H1 (cell line): ENCODE measurements at regions not wholly inside any gene's neighbourhood (a gene's known extent, or its start where the extent isn't known, plus 50 kb on each side); places are given as distances from the start of the nearest gene placed in this dataset.

Experiments used
- CBX5 ChIP-seq: fragments of 300-800, 300-1000 bp; sonication (generic); IDR thresholded peaks from 2 replicates; pipeline ENCODE4 v1.7.1; 2016; ENCODE audit warnings: antibody characterized with exemption, low read length, low read depth
- CEBPB ChIP-seq: IDR thresholded peaks from 2 replicates; pipeline ENCODE4 v1.6.1; 2012; ENCODE audit warnings: low read depth, low read length
- CTCF ChIP-seq, 3 experiments: IDR thresholded peaks; 1 replicate in 2 of 3; 2 replicates in 1 of 3; pipeline versions ENCODE4 v1.5.1 to v1.6.1; 2011; ENCODE audit warnings: low read length in 3 of 3, mild to moderate bottlenecking in 3 of 3, inconsistent platforms in 2 of 3, low read depth in 1 of 3, moderate library complexity in 1 of 3; ENCODE audit not compliant: insufficient read depth in 1 of 3; ENCODE audit errors: control extremely low read depth in 1 of 3
- EP300 ChIP-seq, 2 experiments: IDR thresholded peaks; 1 replicate in 1 of 2; 2 replicates in 1 of 2; pipeline ENCODE4 v1.6.1; 2011 to 2012; ENCODE audit warnings: low read depth in 2 of 2, low read length in 2 of 2, mild to moderate bottlenecking in 2 of 2, borderline replicate concordance in 1 of 2, inconsistent platforms in 1 of 2, moderate library complexity in 1 of 2
- MAX ChIP-seq: IDR thresholded peaks from 2 replicates; pipeline ENCODE4 v1.6.1; 2012; ENCODE audit warnings: inconsistent platforms
- NANOG ChIP-seq: IDR thresholded peaks from 2 replicates; pipeline ENCODE4 v1.6.1; 2011; ENCODE audit warnings: low read length, low read depth, mild to moderate bottlenecking, inconsistent platforms; ENCODE audit not compliant: insufficient read depth, poor library complexity, severe bottlenecking
- NRF1 ChIP-seq: IDR thresholded peaks from 2 replicates; pipeline ENCODE4 v1.6.1; 2011; ENCODE audit warnings: mild to moderate bottlenecking, low read depth, low read length, improper control_type of control experiment
- POLR2AphosphoS5 ChIP-seq: IDR thresholded peaks from 2 replicates; pipeline ENCODE4 v1.6.1; 2011; ENCODE audit warnings: low read depth, low read length
- RFX5 ChIP-seq: IDR thresholded peaks from 2 replicates; pipeline ENCODE4 v1.6.1; 2011; ENCODE audit warnings: low read depth, low read length, improper control_type of control experiment, borderline replicate concordance
- SIX5 ChIP-seq: IDR thresholded peaks from 2 replicates; pipeline ENCODE4 v1.6.1; 2011; ENCODE audit warnings: mild to moderate bottlenecking, low read depth, low read length
- TAF1 ChIP-seq: IDR thresholded peaks from 2 replicates; pipeline ENCODE4 v1.6.1; 2011; ENCODE audit warnings: mild to moderate bottlenecking, low read depth, low read length
- TEAD4 ChIP-seq: IDR thresholded peaks from 2 replicates; pipeline ENCODE4 v1.6.1; 2012; ENCODE audit warnings: low read depth, low read length, inconsistent platforms, mixed read lengths

GRCh38 chr14:65357689-65358088 is 54.8 kb upstream of the FUT8 start:
- no peak for TF ChIP-seq MAX
- TF ChIP-seq NANOG, result no peak
- no peak for TF ChIP-seq CTCF (IDR thresholded peaks at IDR 0.05; ENCODE audit: control extremely low read depth in 1 of 3, insufficient read depth in 1 of 3, low read depth in 1 of 3, low read length in 3 of 3)
- TF ChIP-seq CBX5, result no peak
- no peak for TF ChIP-seq NRF1
- TF ChIP-seq EP300 (IDR thresholded peaks at IDR 0.05; ENCODE audit: borderline replicate concordance in 1 of 2, low read depth in 2 of 2, low read length in 2 of 2), result no peak
- TF ChIP-seq TEAD4, result no peak
- TF ChIP-seq SIX5, result no peak
- TF ChIP-seq POLR2AphosphoS5, result no peak
- TF ChIP-seq CEBPB, result no peak
- no peak for TF ChIP-seq TAF1
- no peak for TF ChIP-seq RFX5
